ENCODE measurements at regions not wholly inside any gene's neighbourhood (a gene's known extent, or its start where the extent isn't known, plus 50 kb on each side); places are given as distances from the start of the nearest gene placed in this dataset.

GRCh38 chr18:53886058-53886457 lies 338.4 kb downstream of the MBD2 start:
- no peak for TF ChIP-seq POLR2AphosphoS5 (IDR thresholded peaks at IDR 0.05; ENCODE audit: borderline replicate concordance, low read depth, low read length)
- TF ChIP-seq EZH2 (IDR thresholded peaks at IDR 0.05) = no peak
